ENCODE measurements at regions not wholly inside any gene's neighbourhood (a gene's known extent, or its start where the extent isn't known, plus 50 kb on each side); places are given as distances from the start of the nearest gene placed in this dataset.

DNA sequence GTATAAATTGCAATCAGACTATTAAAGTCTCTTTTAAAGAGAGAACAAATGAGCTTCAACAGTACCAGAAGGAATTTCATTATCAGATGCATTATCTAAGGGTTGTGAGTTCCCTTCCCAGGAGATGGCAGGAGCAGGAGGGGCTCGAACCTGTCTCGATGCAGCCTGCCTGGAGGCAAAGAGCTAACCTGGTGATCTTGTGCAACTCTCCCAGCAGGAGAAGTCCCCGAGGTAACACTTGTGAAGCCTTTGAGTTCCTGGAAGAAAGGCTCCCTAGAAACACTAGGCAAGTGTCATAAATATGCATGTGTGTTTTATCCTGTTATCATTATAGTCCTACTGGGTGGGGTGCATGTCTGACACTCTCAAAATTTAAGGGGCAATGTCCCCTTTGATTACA is 232.2 kb upstream of the ARID1B start:
- no peak for DNase-seq
- H3K4me3 ChIP-seq = no peak overlapping the region
- no peaks in the 10 kb centered on the region for H3K4me1 ChIP-seq
- H3K27ac ChIP-seq = no peak overlapping the region
- H3K27me3 ChIP-seq = no peaks in the 10 kb centered on the region
- intact Hi-C loops (cut with DNase I) = no loop called here
- 57 to 70% methylated on average over 3 of the region's 3 CpGs for WGBS, 2 donors
- H3K36me3 ChIP-seq = no peaks in the 10 kb centered on the region
- TF ChIP-seq CTCF (IDR thresholded peaks at IDR 0.05) (no peak), POLR2AphosphoS5 (IDR thresholded peaks at IDR 0.05) (no peak), EP300 (IDR thresholded peaks at IDR 0.05) (no peak), POLR2A (IDR thresholded peaks at IDR 0.05) (no peak)
- no peaks in the 10 kb centered on the region for H3K9me3 ChIP-seq

DNA sequence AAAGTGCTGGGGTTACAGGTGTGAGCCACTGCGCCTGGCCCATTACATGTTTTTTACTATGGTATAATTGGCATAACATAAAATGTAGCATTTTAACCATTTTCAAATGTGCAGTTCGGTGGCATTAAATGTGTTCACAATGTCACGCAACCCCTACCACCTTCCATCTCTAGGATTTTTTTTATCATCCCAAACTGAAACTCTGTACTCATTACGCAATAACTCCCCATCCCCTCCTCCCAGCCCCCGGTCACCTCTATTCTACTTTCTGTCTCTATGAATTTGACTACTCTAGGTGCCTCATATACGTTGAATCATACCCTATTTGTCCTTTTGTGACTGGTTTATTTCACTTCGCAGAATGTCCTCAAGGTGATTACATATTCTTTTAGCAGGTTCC is 233.1 kb upstream of the ARID1B start:
- Histone ChIP-seq H3K27me3 (no peaks in the 10 kb centered on the region), H3K9me3 (no peaks in the 10 kb centered on the region), H3K4me3 (no peak overlapping the region), H3K4me1 (no peaks in the 10 kb centered on the region), H3K36me3 (no peaks in the 10 kb centered on the region), H3K27ac (no peak overlapping the region)
- no peak for DNase-seq
- 91 to 92% methylated on average over 7 of the region's 7 CpGs for WGBS, 2 donors
- intact Hi-C loops (cut with DNase I) = no loop called here
- no peak for TF ChIP-seq EP300 (IDR thresholded peaks at IDR 0.05)

GRCh38 chr6:156543431-156543830 is 233.7 kb upstream of the ARID1B start:
- TF ChIP-seq POLR2A (IDR thresholded peaks at IDR 0.05) (no peak), EP300 (IDR thresholded peaks at IDR 0.05) (no peak), CTCF (IDR thresholded peaks at IDR 0.05) (no peak), POLR2AphosphoS5 (IDR thresholded peaks at IDR 0.05) (no peak)
- Histone ChIP-seq H3K27ac (no peak overlapping the region), H3K9me3 (no peaks in the 10 kb centered on the region), H3K4me3 (no peak overlapping the region), H3K27me3 (no peaks in the 10 kb centered on the region), H3K4me1 (no peaks in the 10 kb centered on the region), H3K36me3 (no peaks in the 10 kb centered on the region)
- WGBS, 2 donors = 79 to 80% methylated on average over 5 of the region's 5 CpGs
- DNase-seq = no peak
- intact Hi-C loops (cut with DNase I) = no loop called here

DNA sequence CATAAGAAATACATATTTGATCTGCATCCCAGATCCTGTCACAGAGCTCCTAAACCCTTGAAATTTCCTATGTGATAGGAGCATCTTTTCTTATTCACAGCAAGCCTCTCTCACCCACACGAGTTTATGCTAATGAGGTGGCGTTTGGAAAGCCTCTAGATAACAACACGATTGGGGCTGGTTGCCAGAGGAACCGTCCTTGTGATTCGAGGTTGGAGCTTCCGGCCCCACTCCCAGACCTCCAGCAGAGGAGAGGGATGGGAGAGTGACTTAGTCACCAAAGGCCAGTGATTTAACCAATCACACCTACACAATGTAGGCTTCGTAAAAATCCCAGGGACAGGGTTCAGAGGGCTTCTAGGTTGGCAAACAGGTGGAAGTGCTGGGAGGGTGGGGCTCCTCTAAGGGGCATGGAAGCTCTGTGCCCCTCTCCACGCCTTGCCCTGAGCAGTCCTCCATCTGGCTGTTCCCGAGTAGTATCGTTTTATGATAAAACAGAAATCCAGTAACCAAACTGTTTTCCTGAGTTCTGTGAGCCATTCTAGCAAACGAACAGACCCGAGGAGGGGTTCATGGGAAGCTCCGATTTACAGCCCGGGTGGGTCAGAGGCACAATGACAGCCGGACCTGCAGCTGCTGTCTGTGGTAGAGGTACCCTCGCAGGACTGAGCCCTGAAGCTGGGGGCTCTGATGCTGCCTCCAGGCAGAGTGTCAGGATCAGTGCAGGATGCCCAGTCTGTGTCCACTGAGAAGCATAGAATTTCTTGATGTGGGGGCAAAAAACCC is 238.1 kb upstream of the ARID1B start:
- no peak overlapping the region for H3K4me3 ChIP-seq
- intact Hi-C loops (cut with DNase I) = no loop called here
- H3K9me3 ChIP-seq = no peaks in the 10 kb centered on the region
- WGBS, 2 donors = 31 to 73% methylated on average over 16 of the region's 16 CpGs
- no peaks in the 10 kb centered on the region for H3K4me1 ChIP-seq
- H3K27ac ChIP-seq = no peak overlapping the region
- no peaks in the 10 kb centered on the region for H3K36me3 ChIP-seq
- TF ChIP-seq POLR2A (IDR thresholded peaks at IDR 0.05) (no peak), CTCF (IDR thresholded peaks at IDR 0.05) (no peak), POLR2AphosphoS5 (IDR thresholded peaks at IDR 0.05) (no peak), EP300 (IDR thresholded peaks at IDR 0.05) (no peak)
- DNase-seq = no peak
- no peaks in the 10 kb centered on the region for H3K27me3 ChIP-seq

DNA sequence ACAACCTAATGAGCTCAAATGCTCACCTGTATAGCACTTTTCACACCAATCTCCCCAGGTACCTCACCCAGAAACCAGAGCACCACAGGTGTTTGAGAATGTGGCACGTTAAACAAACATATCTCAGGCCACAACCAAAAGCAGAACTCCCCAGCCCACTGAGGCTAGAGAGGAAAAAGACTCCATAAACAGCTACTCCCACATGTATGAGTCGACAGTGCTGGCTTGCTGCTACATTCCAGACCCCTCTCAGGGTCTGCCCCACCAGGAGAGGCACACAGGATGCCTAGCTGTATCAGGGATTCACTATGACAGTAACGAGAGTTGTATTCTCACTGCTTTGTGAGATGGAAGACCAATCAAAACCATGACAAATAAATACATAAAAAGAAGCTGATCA is 242.6 kb upstream of the ARID1B start:
- WGBS, 2 donors = 59 to 62% methylated on average over 3 of the region's 3 CpGs
- intact Hi-C loops (cut with DNase I) = no loop called here
- Histone ChIP-seq H3K4me1 (no peaks in the 10 kb centered on the region), H3K27ac (no peak overlapping the region), H3K4me3 (no peak overlapping the region), H3K27me3 (no peaks in the 10 kb centered on the region), H3K9me3 (no peaks in the 10 kb centered on the region), H3K36me3 (no peaks in the 10 kb centered on the region)
- TF ChIP-seq EP300 (IDR thresholded peaks at IDR 0.05) (no peak), CTCF (IDR thresholded peaks at IDR 0.05) (no peak), POLR2AphosphoS5 (IDR thresholded peaks at IDR 0.05) (no peak), POLR2A (IDR thresholded peaks at IDR 0.05) (no peak)
- no peak for DNase-seq

All from sigmoid colon (tissue), 6 donors.